AG10803 (cell line): ENCODE measurements at regions not wholly inside any gene's neighbourhood (a gene's known extent, or its start where the extent isn't known, plus 50 kb on each side); places are given as distances from the start of the nearest gene placed in this dataset.

Experiments
- DNase-seq: peaks from one replicate; pipeline ENCODE4 v3.0.0; 2010; ENCODE audit warnings: low read depth
- H3K4me3 ChIP-seq: 2 replicates; pipeline ENCODE4 v1.5.1; 2011; ENCODE audit warnings: mild to moderate bottlenecking, low read length, control low read depth
- TF ChIP-seq, protein P1 (sequence below): conservative IDR thresholded peaks from 2 replicates; pipeline ENCODE4 v1.5.1; 2011; ENCODE audit warnings: mild to moderate bottlenecking, low read length, control low read depth, inconsistent platforms

DNA sequence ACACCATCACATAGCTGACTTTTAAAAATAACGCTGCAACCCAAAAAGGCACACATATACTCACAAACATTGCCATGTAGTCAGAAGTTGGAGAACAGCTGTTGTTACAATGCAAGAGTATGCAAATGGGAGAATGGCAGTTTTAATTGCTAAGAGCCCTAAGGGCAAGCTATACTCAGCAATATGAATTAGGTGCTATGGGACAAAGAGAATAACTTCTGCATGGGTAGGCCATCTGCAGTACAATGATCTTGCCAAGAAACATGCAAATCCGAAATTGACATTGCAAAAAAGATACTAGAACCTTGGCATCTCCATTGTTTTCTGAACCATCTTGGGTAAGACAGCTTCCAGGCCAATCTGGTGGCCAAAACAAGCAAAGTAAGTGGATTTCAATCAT is 697.8 kb downstream of the LRRIQ3 start:
- no peak overlapping the region for H3K4me3 ChIP-seq
- TF ChIP-seq, protein P1, sequence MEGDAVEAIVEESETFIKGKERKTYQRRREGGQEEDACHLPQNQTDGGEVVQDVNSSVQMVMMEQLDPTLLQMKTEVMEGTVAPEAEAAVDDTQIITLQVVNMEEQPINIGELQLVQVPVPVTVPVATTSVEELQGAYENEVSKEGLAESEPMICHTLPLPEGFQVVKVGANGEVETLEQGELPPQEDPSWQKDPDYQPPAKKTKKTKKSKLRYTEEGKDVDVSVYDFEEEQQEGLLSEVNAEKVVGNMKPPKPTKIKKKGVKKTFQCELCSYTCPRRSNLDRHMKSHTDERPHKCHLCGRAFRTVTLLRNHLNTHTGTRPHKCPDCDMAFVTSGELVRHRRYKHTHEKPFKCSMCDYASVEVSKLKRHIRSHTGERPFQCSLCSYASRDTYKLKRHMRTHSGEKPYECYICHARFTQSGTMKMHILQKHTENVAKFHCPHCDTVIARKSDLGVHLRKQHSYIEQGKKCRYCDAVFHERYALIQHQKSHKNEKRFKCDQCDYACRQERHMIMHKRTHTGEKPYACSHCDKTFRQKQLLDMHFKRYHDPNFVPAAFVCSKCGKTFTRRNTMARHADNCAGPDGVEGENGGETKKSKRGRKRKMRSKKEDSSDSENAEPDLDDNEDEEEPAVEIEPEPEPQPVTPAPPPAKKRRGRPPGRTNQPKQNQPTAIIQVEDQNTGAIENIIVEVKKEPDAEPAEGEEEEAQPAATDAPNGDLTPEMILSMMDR: no peak
- no peak for DNase-seq

DNA sequence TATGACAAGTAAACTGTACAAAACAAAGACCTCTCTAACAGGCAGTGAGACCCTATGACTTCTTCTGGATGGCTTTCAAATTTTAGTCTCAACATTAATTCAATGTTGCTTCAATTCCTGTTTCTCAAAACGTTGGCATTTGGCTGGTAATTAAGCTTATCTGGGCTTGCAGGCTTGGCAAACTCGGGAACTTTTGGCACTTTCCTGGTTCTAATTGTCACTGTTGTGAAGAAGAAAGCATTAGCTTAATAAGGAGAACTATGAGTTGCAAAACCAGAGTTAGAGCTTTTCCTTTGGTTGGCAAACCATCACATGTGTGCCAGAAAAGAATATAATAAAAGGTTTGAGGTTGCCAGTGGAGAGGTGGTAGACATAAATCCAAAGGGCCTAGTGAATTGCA is 698.3 kb downstream of the LRRIQ3 start:
- DNase-seq: no peak
- H3K4me3 ChIP-seq: no peak overlapping the region
- TF ChIP-seq, protein P1: no peak

DNA sequence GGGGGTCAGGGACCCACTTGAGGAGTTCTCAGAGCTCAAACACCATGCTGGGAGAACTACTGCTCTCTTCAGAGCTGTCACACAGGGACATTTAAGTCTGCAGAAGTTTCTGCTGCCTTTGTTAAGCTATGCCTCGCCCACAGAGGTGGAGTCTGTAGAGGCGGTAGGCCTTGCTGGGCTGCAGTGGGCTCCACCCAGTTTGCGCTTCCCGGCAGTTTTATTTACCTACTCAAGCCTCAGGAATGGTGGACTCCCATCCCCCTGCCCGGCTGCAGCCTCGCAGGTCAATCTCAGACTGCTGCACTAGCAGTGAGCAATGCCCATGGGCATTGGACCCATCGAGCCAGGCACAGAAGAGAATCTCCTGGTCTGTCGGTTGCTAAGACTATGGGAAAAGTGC is 706.4 kb downstream of the LRRIQ3 start:
- TF ChIP-seq, protein P1: no peak
- no peak overlapping the region for H3K4me3 ChIP-seq
- no peak for DNase-seq

DNA sequence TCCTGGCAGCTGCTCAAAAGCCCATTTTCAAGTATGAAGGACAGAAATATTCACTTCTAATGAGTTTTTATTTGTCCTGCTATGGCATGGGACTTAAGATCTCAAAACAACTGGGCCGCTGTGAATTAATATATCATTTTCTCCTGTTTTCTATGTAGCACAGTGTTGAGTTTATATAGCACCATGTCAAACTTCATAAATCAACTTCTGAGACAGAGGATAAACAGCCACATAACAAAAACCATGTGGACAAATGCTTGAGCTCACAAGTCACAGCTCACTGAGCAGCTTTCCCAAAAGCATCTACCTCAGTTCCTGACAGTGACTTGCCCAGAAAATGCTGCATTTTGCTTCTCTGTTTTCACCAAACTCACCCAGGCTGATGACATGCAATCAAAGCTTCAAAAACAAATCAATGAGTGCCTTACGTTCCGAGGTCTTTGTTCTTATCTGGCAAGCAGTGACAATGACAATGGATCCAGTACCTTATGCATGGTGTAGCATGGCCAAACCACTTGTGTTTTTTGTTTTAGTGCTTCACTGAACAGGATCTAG is 722.6 kb downstream of the LRRIQ3 start:
- no peak overlapping the region for H3K4me3 ChIP-seq
- TF ChIP-seq, protein P1: no peak
- no peak for DNase-seq

DNA sequence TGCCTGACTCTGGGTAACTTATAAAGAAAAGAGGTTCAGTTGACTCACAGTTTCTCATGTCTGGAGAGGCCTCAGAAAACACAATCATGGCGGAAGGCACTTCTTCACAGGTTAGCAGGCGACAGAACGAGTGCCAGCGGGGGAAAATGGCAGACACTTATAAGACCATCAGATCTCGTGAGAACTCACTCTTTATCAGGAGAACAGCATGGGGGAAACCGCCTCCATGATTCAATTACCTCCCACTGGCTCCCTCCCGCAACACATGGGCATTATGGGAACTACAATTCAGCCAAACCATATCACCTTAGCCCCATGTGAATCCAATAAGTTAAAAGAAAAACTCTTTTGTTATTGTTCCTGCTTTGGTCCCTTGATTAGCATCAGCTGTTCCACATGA is 725.2 kb downstream of the LRRIQ3 start:
- no peak overlapping the region for H3K4me3 ChIP-seq
- DNase-seq: no peak
- TF ChIP-seq, protein P1: no peak

DNA sequence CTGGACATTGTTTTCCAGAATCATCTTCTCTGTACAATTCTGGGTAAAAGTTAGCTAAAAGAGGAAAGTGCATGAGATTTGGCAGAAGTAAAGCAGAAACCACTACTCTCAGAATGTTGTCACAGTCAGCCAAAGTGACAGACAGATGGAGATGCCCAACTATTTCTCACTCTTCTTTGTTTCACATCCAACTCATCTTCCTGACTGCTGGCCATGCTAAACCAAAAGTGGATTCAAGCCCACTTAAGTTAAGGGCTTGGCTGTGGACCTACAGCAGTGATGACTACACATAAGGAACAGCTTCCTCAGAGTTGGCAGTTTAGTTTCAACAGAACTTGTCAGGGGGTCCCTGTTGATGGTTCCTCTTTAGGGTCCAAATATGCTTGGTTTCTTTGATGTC is 730.2 kb downstream of the LRRIQ3 start:
- TF ChIP-seq, protein P1: no peak
- H3K4me3 ChIP-seq: no peak overlapping the region
- DNase-seq: no peak

DNA sequence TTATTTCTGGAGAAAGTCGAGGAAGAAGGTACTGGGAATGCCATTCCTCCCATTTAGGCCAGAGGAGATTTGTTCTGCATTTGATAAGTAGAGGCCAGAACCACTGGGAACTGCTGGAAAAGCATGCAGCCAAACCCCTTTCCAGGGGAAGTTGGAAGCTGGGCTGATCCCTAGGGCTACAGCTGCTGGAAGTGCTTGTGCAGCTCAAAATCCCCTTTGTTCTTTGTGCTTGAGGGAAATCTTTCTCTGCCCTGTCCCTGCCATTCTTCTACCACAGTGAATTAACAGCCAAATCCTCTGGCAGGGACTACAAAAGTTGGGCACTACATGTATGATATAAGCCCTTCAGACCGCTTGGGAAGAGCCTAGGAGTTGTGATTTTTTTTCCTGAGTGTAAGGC is 734.1 kb downstream of the LRRIQ3 start:
- no peak overlapping the region for H3K4me3 ChIP-seq
- no peak for DNase-seq
- TF ChIP-seq, protein P1: no peak
